ENCODE measurements at regions not wholly inside any gene's neighbourhood (a gene's known extent, or its start where the extent isn't known, plus 50 kb on each side); places are given as distances from the start of the nearest gene placed in this dataset.
"Not testable (repeated sequence)": the region's sequence is repeated elsewhere in the genome, so short reads cannot be mapped to it uniquely, and the experiment has no call there.

GRCh38 chr10:64379898-64380297 lies 858.7 kb downstream of the REEP3 start:
- FAIRE-seq (no peak), DNase-seq (ENCODE audit: insufficient read length) (no peak)
- TF ChIP-seq POLR2AphosphoS5 (IDR thresholded peaks at IDR 0.05; ENCODE audit: low read depth, low read length): no peak
- no peak for TF ChIP-seq POLR2A (IDR thresholded peaks at IDR 0.05; ENCODE audit: low read depth, low read length)
- no peak for TF ChIP-seq TAF1 (IDR thresholded peaks at IDR 0.05; ENCODE audit: borderline replicate concordance, low read depth, low read length)

GRCh38 chr10:64385355-64385754 lies 864.2 kb downstream of the REEP3 start:
- no peak for DNase-seq (ENCODE audit: insufficient read length)
- FAIRE-seq: no peak
- no peak for TF ChIP-seq POLR2A (IDR thresholded peaks at IDR 0.05; ENCODE audit: low read depth, low read length)
- TF ChIP-seq TAF1 (IDR thresholded peaks at IDR 0.05; ENCODE audit: borderline replicate concordance, low read depth, low read length): no peak
- no peak for TF ChIP-seq POLR2AphosphoS5 (IDR thresholded peaks at IDR 0.05; ENCODE audit: low read depth, low read length)

- DNase-seq (ENCODE audit: insufficient read length) (no peak), FAIRE-seq (no peak)
- no peak for TF ChIP-seq TAF1 (IDR thresholded peaks at IDR 0.05; ENCODE audit: borderline replicate concordance, low read depth, low read length)
- no peak for TF ChIP-seq POLR2A (IDR thresholded peaks at IDR 0.05; ENCODE audit: low read depth, low read length)
- TF ChIP-seq POLR2AphosphoS5 (IDR thresholded peaks at IDR 0.05; ENCODE audit: low read depth, low read length): no peak
Measured at GRCh38 chr10:64394744-64395143, 873.5 kb downstream of the REEP3 start.

GRCh38 chr10:64396105-64396708 lies 875.0 kb downstream of the REEP3 start:
- FAIRE-seq: no peak
- no peak for DNase-seq (ENCODE audit: insufficient read length)
- TF ChIP-seq TAF1 (IDR thresholded peaks at IDR 0.05; ENCODE audit: borderline replicate concordance, low read depth, low read length): no peak
- TF ChIP-seq POLR2A (IDR thresholded peaks at IDR 0.05; ENCODE audit: low read depth, low read length): no peak
- no peak for TF ChIP-seq POLR2AphosphoS5 (IDR thresholded peaks at IDR 0.05; ENCODE audit: low read depth, low read length)

- no peak for DNase-seq (ENCODE audit: insufficient read length)
- TF ChIP-seq TAF1 (IDR thresholded peaks at IDR 0.05; ENCODE audit: borderline replicate concordance, low read depth, low read length) (no peak), POLR2A (IDR thresholded peaks at IDR 0.05; ENCODE audit: low read depth, low read length) (no peak), POLR2AphosphoS5 (IDR thresholded peaks at IDR 0.05; ENCODE audit: low read depth, low read length) (no peak)
- no peak for FAIRE-seq
Measured at GRCh38 chr10:64397125-64397524, 875.9 kb downstream of the REEP3 start.

- FAIRE-seq (no peak), DNase-seq (ENCODE audit: insufficient read length) (no peak)
- TF ChIP-seq POLR2A (IDR thresholded peaks at IDR 0.05; ENCODE audit: low read depth, low read length) (no peak), POLR2AphosphoS5 (IDR thresholded peaks at IDR 0.05; ENCODE audit: low read depth, low read length) (no peak), TAF1 (IDR thresholded peaks at IDR 0.05; ENCODE audit: borderline replicate concordance, low read depth, low read length) (no peak)
Measured at GRCh38 chr10:64408391-64409183, 887.4 kb downstream of the REEP3 start.

GRCh38 chr10:64409349-64409748 lies 888.1 kb downstream of the REEP3 start:
- TF ChIP-seq TAF1 (IDR thresholded peaks at IDR 0.05; ENCODE audit: borderline replicate concordance, low read depth, low read length) (no peak), POLR2AphosphoS5 (IDR thresholded peaks at IDR 0.05; ENCODE audit: low read depth, low read length) (no peak), POLR2A (IDR thresholded peaks at IDR 0.05; ENCODE audit: low read depth, low read length) (no peak)
- DNase-seq (ENCODE audit: insufficient read length) (no peak), FAIRE-seq (no peak)

GRCh38 chr10:64416011-64416410 lies 894.8 kb downstream of the REEP3 start:
- TF ChIP-seq TAF1 (IDR thresholded peaks at IDR 0.05; ENCODE audit: borderline replicate concordance, low read depth, low read length) (no peak), POLR2A (IDR thresholded peaks at IDR 0.05; ENCODE audit: low read depth, low read length) (no peak), POLR2AphosphoS5 (IDR thresholded peaks at IDR 0.05; ENCODE audit: low read depth, low read length) (no peak)
- no peak for DNase-seq (ENCODE audit: insufficient read length)
- FAIRE-seq: no peak

GRCh38 chr10:64419461-64419860 lies 898.3 kb downstream of the REEP3 start:
- TF ChIP-seq POLR2A (IDR thresholded peaks at IDR 0.05; ENCODE audit: low read depth, low read length): no peak
- TF ChIP-seq POLR2AphosphoS5 (IDR thresholded peaks at IDR 0.05; ENCODE audit: low read depth, low read length): no peak
- TF ChIP-seq TAF1 (IDR thresholded peaks at IDR 0.05; ENCODE audit: borderline replicate concordance, low read depth, low read length): no peak
- DNase-seq (ENCODE audit: insufficient read length): no peak
- no peak for FAIRE-seq

- no peak for DNase-seq (ENCODE audit: insufficient read length)
- TF ChIP-seq POLR2A (IDR thresholded peaks at IDR 0.05; ENCODE audit: low read depth, low read length) (no peak), TAF1 (IDR thresholded peaks at IDR 0.05; ENCODE audit: borderline replicate concordance, low read depth, low read length) (no peak), POLR2AphosphoS5 (IDR thresholded peaks at IDR 0.05; ENCODE audit: low read depth, low read length) (no peak)
- no peak for FAIRE-seq
Measured at GRCh38 chr10:64426745-64427144, 905.5 kb downstream of the REEP3 start.

- no peak for DNase-seq (ENCODE audit: insufficient read length)
- no peak for FAIRE-seq
- TF ChIP-seq POLR2AphosphoS5 (IDR thresholded peaks at IDR 0.05; ENCODE audit: low read depth, low read length) (no peak), POLR2A (IDR thresholded peaks at IDR 0.05; ENCODE audit: low read depth, low read length) (no peak), TAF1 (IDR thresholded peaks at IDR 0.05; ENCODE audit: borderline replicate concordance, low read depth, low read length) (no peak)
Measured at GRCh38 chr10:64430690-64431323, 909.6 kb downstream of the REEP3 start.

- FAIRE-seq: not testable (repeated sequence)
Measured at GRCh38 chr10:64441872-64442271, 920.7 kb downstream of the REEP3 start.

More at GRCh38 chr10:64441872-64442271, 920.7 kb downstream of the REEP3 start:
- not testable (repeated sequence) for DNase-seq (ENCODE audit: insufficient read length)

Data from GM12892 (cell line).